Effector memory CD4-positive, alpha-beta T cell (primary cell): ENCODE measurements at regions not wholly inside any gene's neighbourhood (a gene's known extent, or its start where the extent isn't known, plus 50 kb on each side); places are given as distances from the start of the nearest gene placed in this dataset.
"Not testable (repeated sequence)": the region's sequence is repeated elsewhere in the genome, so short reads cannot be mapped to it uniquely, and the experiment has no call there.

Experiments used
- DNase-seq, 3 donors: peaks; one replicate each; pipeline ENCODE4 v3.0.0-alpha.2; 2020
- H3K27ac ChIP-seq: 2 replicates; pipeline ENCODE4 v1.7.0; 2013; ENCODE audit warnings: mild to moderate bottlenecking, low read length, moderate library complexity; ENCODE audit not compliant: insufficient read depth, poor library complexity, severe bottlenecking
- H3K27me3 ChIP-seq: replicated peaks from 2 replicates; pipeline ENCODE4 v1.7.0; 2013; ENCODE audit warnings: mild to moderate bottlenecking, low read length; ENCODE audit not compliant: insufficient read depth, control insufficient read depth, poor library complexity, severe bottlenecking
- H3K36me3 ChIP-seq: 2 replicates; pipeline ENCODE4 v1.7.0; 2013; ENCODE audit warnings: mild to moderate bottlenecking, low read length, moderate library complexity; ENCODE audit not compliant: control insufficient read depth, insufficient read depth
- H3K4me1 ChIP-seq: 2 replicates; pipeline ENCODE4 v1.7.0; 2013; ENCODE audit warnings: low read length, mild to moderate bottlenecking; ENCODE audit not compliant: control insufficient read depth, insufficient read depth, poor library complexity, severe bottlenecking
- H3K4me3 ChIP-seq: 2 replicates; pipeline ENCODE4 v1.7.0; 2013; ENCODE audit warnings: low read length, low read depth, mild to moderate bottlenecking; ENCODE audit not compliant: insufficient read depth, poor library complexity, severe bottlenecking
- H3K9me3 ChIP-seq: 2 replicates; pipeline ENCODE4 v1.7.0; 2013; ENCODE audit warnings: mild to moderate bottlenecking, low read length, moderate library complexity; ENCODE audit not compliant: control insufficient read depth

DNA sequence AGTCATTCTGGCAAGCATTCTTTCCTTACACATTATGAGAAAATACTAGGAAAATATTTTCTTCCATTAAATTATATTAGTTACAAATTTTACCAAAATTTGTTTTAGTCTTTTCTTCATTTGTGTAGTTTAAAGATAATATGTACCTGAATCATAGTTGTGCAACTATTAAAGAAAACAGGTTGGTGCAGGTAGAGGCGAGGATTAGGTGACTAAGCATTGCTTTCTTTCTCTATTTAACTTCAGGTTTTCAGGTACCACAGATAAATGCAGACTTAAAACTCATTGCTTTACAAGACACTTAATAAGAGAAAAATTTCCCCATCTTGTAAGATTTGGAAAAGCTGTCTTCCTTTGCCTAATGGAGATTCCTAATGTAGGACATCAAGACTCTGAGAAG lies 1175.5 kb upstream of the ADGRB3 start:
- Histone ChIP-seq H3K9me3 (peaks cover 5% of the 10 kb centered on the region), H3K4me1 (no peaks in the 10 kb centered on the region)

DNA sequence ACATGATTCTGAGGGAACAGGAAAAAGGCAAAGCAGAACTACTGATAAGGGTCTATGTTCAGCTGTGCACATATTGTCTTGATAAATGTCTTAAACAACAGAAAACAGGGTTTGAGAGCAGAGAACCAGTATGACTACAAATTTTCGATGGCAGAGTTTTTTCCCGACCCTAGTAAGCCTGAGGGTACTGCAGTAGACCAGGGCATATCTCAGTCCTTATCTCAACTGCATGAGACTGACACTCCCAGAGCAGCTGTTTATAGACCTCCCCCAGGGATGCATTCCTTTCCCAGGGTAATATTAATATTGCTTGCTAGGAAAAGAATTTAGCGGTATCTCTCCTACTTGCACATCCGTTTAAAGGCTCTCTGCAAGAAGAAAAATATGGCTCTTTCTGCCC lies 1176.8 kb upstream of the ADGRB3 start:
- no peaks in the 10 kb centered on the region for H3K4me1 ChIP-seq

More for the DNA sequence above, 1175.5 kb upstream of the ADGRB3 start:
- Histone ChIP-seq H3K36me3 (no peaks in the 10 kb centered on the region), H3K27ac (no peak overlapping the region), H3K4me3 (no peak overlapping the region), H3K27me3 (no peaks in the 10 kb centered on the region)
- no peak for DNase-seq

DNA sequence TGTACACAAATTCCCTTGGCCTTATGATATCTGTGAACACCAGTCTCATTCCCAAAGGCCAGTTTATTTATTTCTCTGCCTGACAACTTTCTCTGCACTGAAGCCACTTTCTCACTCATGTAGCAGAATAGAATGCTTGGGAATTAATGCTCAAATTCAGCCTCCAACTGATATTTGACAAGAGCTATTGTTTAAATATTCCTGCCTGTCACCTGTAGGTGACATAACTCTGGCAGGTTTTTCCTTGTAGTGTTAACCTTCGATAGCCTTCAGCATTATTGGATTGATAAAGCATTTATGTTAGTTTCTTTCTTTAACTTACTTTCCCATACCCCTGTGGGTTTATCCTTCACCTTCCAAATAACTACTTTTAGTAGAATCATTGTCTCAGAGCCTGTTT lies 1183.2 kb upstream of the ADGRB3 start:
- Histone ChIP-seq H3K27ac (no peak overlapping the region), H3K4me3 (no peak overlapping the region), H3K9me3 (no peaks in the 10 kb centered on the region), H3K27me3 (no peaks in the 10 kb centered on the region), H3K4me1 (no peaks in the 10 kb centered on the region), H3K36me3 (no peaks in the 10 kb centered on the region)
- no peak for DNase-seq

More for the DNA sequence above, 1176.8 kb upstream of the ADGRB3 start:
- H3K9me3 ChIP-seq, result peaks cover 5% of the 10 kb centered on the region
- no peaks in the 10 kb centered on the region for H3K36me3 ChIP-seq
- H3K27me3 ChIP-seq, result no peaks in the 10 kb centered on the region
- H3K27ac ChIP-seq, result no peak overlapping the region
- DNase-seq, result no peak
- no peak overlapping the region for H3K4me3 ChIP-seq

GRCh38 chr6:67450641-67451040 lies 1184.4 kb upstream of the ADGRB3 start:
- no peaks in the 10 kb centered on the region for H3K9me3 ChIP-seq
- no peaks in the 10 kb centered on the region for H3K4me1 ChIP-seq
- H3K27me3 ChIP-seq, result no peaks in the 10 kb centered on the region
- no peaks in the 10 kb centered on the region for H3K36me3 ChIP-seq
- no peak overlapping the region for H3K27ac ChIP-seq
- H3K4me3 ChIP-seq, result no peak overlapping the region
- no peak for DNase-seq

GRCh38 chr6:67449602-67450001 lies 1185.5 kb upstream of the ADGRB3 start:
- H3K4me3 ChIP-seq, result no peak overlapping the region
- H3K36me3 ChIP-seq, result no peaks in the 10 kb centered on the region
- H3K9me3 ChIP-seq, result no peaks in the 10 kb centered on the region
- no peak for DNase-seq
- H3K27me3 ChIP-seq, result no peaks in the 10 kb centered on the region
- no peak overlapping the region for H3K27ac ChIP-seq
- no peaks in the 10 kb centered on the region for H3K4me1 ChIP-seq

DNA sequence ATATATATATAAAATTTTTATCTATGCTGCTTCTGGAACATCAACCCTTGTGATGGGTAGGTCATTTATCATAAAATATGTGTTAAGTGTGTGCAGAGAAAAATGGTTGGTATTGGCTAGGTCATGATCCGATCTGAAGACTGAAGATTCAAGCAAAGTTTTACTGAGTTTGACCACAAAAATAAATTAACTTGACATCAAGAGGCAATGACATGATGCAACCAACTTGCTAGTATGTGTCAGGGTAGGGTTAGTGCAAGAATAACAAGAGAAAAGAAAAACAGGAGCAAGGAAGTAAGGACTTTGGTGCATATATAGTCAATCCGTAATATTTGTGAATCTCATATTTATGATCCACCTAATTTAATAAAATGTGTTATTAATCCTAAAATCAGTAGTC lies 1202.0 kb upstream of the ADGRB3 start:
- Histone ChIP-seq H3K27ac (no peak overlapping the region), H3K27me3 (no peaks in the 10 kb centered on the region), H3K4me3 (no peak overlapping the region), H3K9me3 (no peaks in the 10 kb centered on the region), H3K4me1 (no peaks in the 10 kb centered on the region), H3K36me3 (no peaks in the 10 kb centered on the region)
- no peak for DNase-seq

- H3K27me3 ChIP-seq, result no peaks in the 10 kb centered on the region
- H3K9me3 ChIP-seq, result no peaks in the 10 kb centered on the region
- no peak overlapping the region for H3K4me3 ChIP-seq
- no peak overlapping the region for H3K27ac ChIP-seq
- no peak for DNase-seq
- H3K4me1 ChIP-seq, result no peaks in the 10 kb centered on the region
- no peaks in the 10 kb centered on the region for H3K36me3 ChIP-seq
Observed at GRCh38 chr6:67431076-67431475, 1204.0 kb upstream of the ADGRB3 start.

- not testable (repeated sequence) for H3K36me3 ChIP-seq, H3K4me3 ChIP-seq, H3K9me3 ChIP-seq, H3K27ac ChIP-seq, DNase-seq, H3K4me1 ChIP-seq, H3K27me3 ChIP-seq
Observed at GRCh38 chr6:67426686-67427085, 1208.4 kb upstream of the ADGRB3 start.

GRCh38 chr6:67412035-67412434 lies 1223.0 kb upstream of the ADGRB3 start:
- H3K9me3 ChIP-seq, result no peaks in the 10 kb centered on the region
- no peaks in the 10 kb centered on the region for H3K36me3 ChIP-seq
- no peaks in the 10 kb centered on the region for H3K27me3 ChIP-seq
- H3K4me3 ChIP-seq, result no peak overlapping the region
- DNase-seq, result no peak
- H3K4me1 ChIP-seq, result no peaks in the 10 kb centered on the region
- no peak overlapping the region for H3K27ac ChIP-seq

DNA sequence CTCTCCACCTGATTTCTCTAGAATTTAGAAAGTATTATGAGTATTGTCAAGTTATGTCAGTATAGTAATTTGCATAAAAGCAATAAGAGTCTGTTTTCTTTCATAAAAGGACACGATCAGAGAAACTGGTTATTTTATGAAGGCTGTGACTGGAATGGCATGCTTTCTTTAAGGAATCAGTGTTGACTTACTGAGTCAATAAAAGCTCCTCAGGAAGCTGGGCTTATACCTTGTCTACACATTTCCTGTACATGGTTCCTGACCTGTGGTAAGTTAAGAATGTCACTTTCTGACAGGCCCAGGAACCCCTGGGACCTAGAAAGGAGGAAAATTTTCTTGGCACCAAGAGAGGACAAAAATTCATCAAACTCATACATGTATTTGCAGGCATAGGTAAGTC lies 1224.0 kb upstream of the ADGRB3 start:
- Histone ChIP-seq H3K36me3 (no peaks in the 10 kb centered on the region), H3K4me1 (no peaks in the 10 kb centered on the region), H3K27me3 (no peaks in the 10 kb centered on the region), H3K27ac (no peak overlapping the region), H3K4me3 (no peak overlapping the region), H3K9me3 (no peaks in the 10 kb centered on the region)
- no peak for DNase-seq

- no peak overlapping the region for H3K27ac ChIP-seq
- H3K4me3 ChIP-seq, result no peak overlapping the region
- DNase-seq, result no peak
- H3K4me1 ChIP-seq, result no peaks in the 10 kb centered on the region
- H3K27me3 ChIP-seq, result no peaks in the 10 kb centered on the region
- no peaks in the 10 kb centered on the region for H3K9me3 ChIP-seq
- H3K36me3 ChIP-seq, result no peaks in the 10 kb centered on the region
Observed at GRCh38 chr6:67394254-67394653, 1240.8 kb upstream of the ADGRB3 start.
